Lung (tissue), 11 donors: ENCODE measurements at regions not wholly inside any gene's neighbourhood (a gene's known extent, or its start where the extent isn't known, plus 50 kb on each side); places are given as distances from the start of the nearest gene placed in this dataset.
A peak's percentile ranks its signal among the peaks of the same experiment; 100 is the strongest.

ENCODE experiments used
- ATAC-seq: fragments of 200-7000 bp; cut with Tn5 transposase; one replicate; pipeline ENCODE4 v1.9.1; 2020; ENCODE audit warnings: moderate number of reproducible peaks; ENCODE audit not compliant: insufficient read depth, low FRiP score
- DNase-seq, 3 donors: peaks; one replicate each; pipeline ENCODE4 v3.0.0-alpha.2; 2013 to 2017
- H3K27ac ChIP-seq, 2 donors: one replicate each; pipeline ENCODE4 v1.5.1; 2013; ENCODE audit warnings: mild to moderate bottlenecking in 2 of 2, moderate library complexity in 2 of 2, control low read depth in 1 of 2, inconsistent platforms in 1 of 2, low read depth in 1 of 2, low read length in 1 of 2
- H3K27me3 ChIP-seq, 3 donors: one replicate each; pipeline ENCODE4 v1.5.1; 2013; ENCODE audit warnings: low read length in 2 of 3; ENCODE audit not compliant: control insufficient read depth in 3 of 3, insufficient read depth in 3 of 3
- H3K36me3 ChIP-seq, 4 donors: one replicate each; pipeline ENCODE4 v1.5.1; 2013; ENCODE audit warnings: low read length in 4 of 4, mild to moderate bottlenecking in 1 of 4, moderate library complexity in 1 of 4; ENCODE audit not compliant: control insufficient read depth in 4 of 4, insufficient read depth in 4 of 4
- H3K4me1 ChIP-seq, 5 donors: one replicate each; pipeline ENCODE4 v1.5.1; 2013; ENCODE audit warnings: low read length in 5 of 5, mild to moderate bottlenecking in 2 of 5, moderate library complexity in 1 of 5; ENCODE audit not compliant: control insufficient read depth in 5 of 5, insufficient read depth in 5 of 5
- H3K4me3 ChIP-seq: one replicate; pipeline ENCODE4 v1.5.1; 2013; ENCODE audit warnings: mild to moderate bottlenecking, control low read depth, moderate library complexity
- H3K9ac ChIP-seq, 2 donors: one replicate each; pipeline ENCODE4 v1.5.1; 2013; ENCODE audit warnings: low read length in 2 of 2, control low read depth in 1 of 2; ENCODE audit not compliant: insufficient read depth in 1 of 2
- H3K9me3 ChIP-seq, 4 donors: one replicate each; pipeline ENCODE4 v1.5.1; 2013; ENCODE audit warnings: low read length in 3 of 4, mild to moderate bottlenecking in 1 of 4, moderate library complexity in 1 of 4; ENCODE audit not compliant: control insufficient read depth in 4 of 4, insufficient read depth in 3 of 4
- WGBS, 2 donors: extraction: QIAGEN DNeasy Blood & Tissue Kit; methylation state at CpG; one replicate each; pipeline ENCODE4 v1.1.7; 2013; 5-methylcytosine and 5-hydroxymethylcytosine counted together
- TF ChIP-seq, protein P1 (sequence below): IDR thresholded peaks from 2 replicates; pipeline ENCODE4 v1.5.1; 2012; ENCODE audit warnings: mild to moderate bottlenecking; ENCODE audit errors: control extremely low read depth, extremely low read depth
- donor health status: control.
- donor health status: control.
- donor health status: Bipolar disorder and iron deficiency.
- donor health status: healthy.
- donor health status: DM: yes; HTN: yes; CAD: no.

DNA sequence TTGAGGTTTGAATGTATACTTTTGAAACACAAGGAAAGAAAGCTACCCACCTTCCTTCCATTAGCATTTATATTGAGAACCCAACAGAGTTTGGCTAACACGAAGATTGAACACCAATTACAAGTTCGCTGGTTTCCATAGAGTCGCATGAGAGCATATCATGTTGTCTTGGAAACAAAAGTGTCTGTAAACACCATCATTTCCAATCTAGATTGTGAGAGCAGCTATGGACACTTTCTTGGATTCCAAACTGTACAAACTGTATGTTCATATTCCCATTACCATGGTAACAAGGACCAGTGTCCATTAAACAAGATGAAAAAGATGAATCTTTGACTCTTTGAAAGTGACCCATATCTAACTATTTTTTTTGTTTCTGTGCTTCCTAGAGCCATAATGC lies 529.9 kb upstream of the ROBO1 start:
- Histone ChIP-seq H3K9me3 (no peaks in the 10 kb centered on the region), H3K36me3 (no peaks in the 10 kb centered on the region), H3K9ac (no peak overlapping the region), H3K4me3 (no peak overlapping the region), H3K4me1 (peaks cover 0 to 5% (median 0%) of the 10 kb centered on the region in 5 donors), H3K27me3 (no peaks in the 10 kb centered on the region), H3K27ac (no peak overlapping the region)
- TF ChIP-seq, protein P1, sequence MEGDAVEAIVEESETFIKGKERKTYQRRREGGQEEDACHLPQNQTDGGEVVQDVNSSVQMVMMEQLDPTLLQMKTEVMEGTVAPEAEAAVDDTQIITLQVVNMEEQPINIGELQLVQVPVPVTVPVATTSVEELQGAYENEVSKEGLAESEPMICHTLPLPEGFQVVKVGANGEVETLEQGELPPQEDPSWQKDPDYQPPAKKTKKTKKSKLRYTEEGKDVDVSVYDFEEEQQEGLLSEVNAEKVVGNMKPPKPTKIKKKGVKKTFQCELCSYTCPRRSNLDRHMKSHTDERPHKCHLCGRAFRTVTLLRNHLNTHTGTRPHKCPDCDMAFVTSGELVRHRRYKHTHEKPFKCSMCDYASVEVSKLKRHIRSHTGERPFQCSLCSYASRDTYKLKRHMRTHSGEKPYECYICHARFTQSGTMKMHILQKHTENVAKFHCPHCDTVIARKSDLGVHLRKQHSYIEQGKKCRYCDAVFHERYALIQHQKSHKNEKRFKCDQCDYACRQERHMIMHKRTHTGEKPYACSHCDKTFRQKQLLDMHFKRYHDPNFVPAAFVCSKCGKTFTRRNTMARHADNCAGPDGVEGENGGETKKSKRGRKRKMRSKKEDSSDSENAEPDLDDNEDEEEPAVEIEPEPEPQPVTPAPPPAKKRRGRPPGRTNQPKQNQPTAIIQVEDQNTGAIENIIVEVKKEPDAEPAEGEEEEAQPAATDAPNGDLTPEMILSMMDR: no peak
- 59 to 81% methylated on average over 3 of the region's 3 CpGs for WGBS, 2 donors
- DNase-seq: peak in 2 of 3 donors; percentile 84 to 93
- ATAC-seq: no peak

DNA sequence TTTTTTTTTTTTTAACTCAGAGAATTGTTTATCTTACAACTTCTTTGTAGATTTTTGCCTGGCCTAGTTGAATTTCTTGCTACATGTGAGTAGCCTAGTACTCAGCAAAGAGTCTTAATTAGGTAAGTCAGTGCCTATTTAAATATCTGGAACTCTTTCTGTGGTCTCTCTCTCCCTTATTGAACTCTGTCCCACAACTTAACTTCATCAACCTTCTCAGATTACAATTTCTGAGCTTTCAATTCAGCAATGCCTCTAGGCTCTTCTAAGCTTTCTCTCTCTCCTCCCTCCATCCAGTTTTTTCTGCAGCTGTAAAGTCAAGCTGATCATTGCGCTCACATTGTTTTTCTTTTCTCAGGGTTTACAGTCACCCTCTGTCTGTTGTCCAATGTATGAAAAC lies 517.6 kb upstream of the ROBO1 start:
- peak overlapping the region in 1 of 2 donors; percentile 11 for H3K9ac ChIP-seq

GRCh38 chr3:80283783-80284182 lies 516.0 kb upstream of the ROBO1 start:
- Histone ChIP-seq H3K9me3 (no peaks in the 10 kb centered on the region), H3K36me3 (no peaks in the 10 kb centered on the region), H3K4me1 (no peaks in the 10 kb centered on the region), H3K27me3 (no peaks in the 10 kb centered on the region), H3K27ac (no peak overlapping the region), H3K9ac (no peak overlapping the region), H3K4me3 (no peak overlapping the region)
- 31 to 65% methylated on average over 2 of the region's 2 CpGs for WGBS, 2 donors
- TF ChIP-seq, protein P1: no peak
- no peak for DNase-seq
- ATAC-seq: no peak

More for the DNA sequence above, 517.6 kb upstream of the ROBO1 start:
- DNase-seq (peak in 2 of 3 donors; percentile 67 to 70), ATAC-seq (no peak)
- no peaks in the 10 kb centered on the region for H3K9me3 ChIP-seq
- no peaks in the 10 kb centered on the region for H3K27me3 ChIP-seq
- no peaks in the 10 kb centered on the region for H3K4me1 ChIP-seq
- no peaks in the 10 kb centered on the region for H3K36me3 ChIP-seq
- TF ChIP-seq, protein P1: no peak
- no peak overlapping the region for H3K27ac ChIP-seq
- 69 to 88% methylated on average over 1 of the region's 1 CpG for WGBS, 2 donors
- H3K4me3 ChIP-seq: no peak overlapping the region

- no peak for ATAC-seq
- no peaks in the 10 kb centered on the region for H3K27me3 ChIP-seq
Observed at GRCh38 chr3:80278056-80278455, 510.3 kb upstream of the ROBO1 start.

More at GRCh38 chr3:80278056-80278455, 510.3 kb upstream of the ROBO1 start:
- Histone ChIP-seq H3K36me3 (no peaks in the 10 kb centered on the region), H3K27ac (no peak overlapping the region), H3K4me1 (no peaks in the 10 kb centered on the region), H3K9ac (no peak overlapping the region), H3K9me3 (no peaks in the 10 kb centered on the region), H3K4me3 (no peak overlapping the region)
- DNase-seq: no peak
- WGBS, 2 donors: 91% methylated on average over 11 of the region's 11 CpGs
- TF ChIP-seq, protein P1: no peak
